ENCODE measurements at regions not wholly inside any gene's neighbourhood (a gene's known extent, or its start where the extent isn't known, plus 50 kb on each side); places are given as distances from the start of the nearest gene placed in this dataset.
"Not testable (repeated sequence)": the region's sequence is repeated elsewhere in the genome, so short reads cannot be mapped to it uniquely, and the experiment has no call there.

- WGBS, 2 donors: 77 to 79% methylated on average over 10 of the region's 10 CpGs
- H3K4me3 ChIP-seq (ENCODE audit: low read depth, poor library complexity, severe bottlenecking): no peak overlapping the region
- intact Hi-C loops (cut with DNase I; ENCODE audit: low total_unique reads): loop anchor here (10.0 kb wide), 1 partner anchor 110 kb away; no protein-coding TSS in a partner anchor
- no peak for TF ChIP-seq POLR2A (IDR thresholded peaks at IDR 0.05)
- no peak for TF ChIP-seq CTCF (IDR thresholded peaks at IDR 0.05)
- DNase-seq (ENCODE audit: low spot score in 2 of 2): no peak
These were observed 65.7 kb upstream of the ADA2 start for GRCh38 chr22:17284888-17285287.

GRCh38 chr22:17284466-17284865, 65.2 kb upstream of the ADA2 start:
- DNase-seq (ENCODE audit: low spot score in 2 of 2): no peak
- 75 to 76% methylated on average over 2 of the region's 2 CpGs for WGBS, 2 donors
- TF ChIP-seq CTCF (IDR thresholded peaks at IDR 0.05) (no peak), POLR2A (IDR thresholded peaks at IDR 0.05) (no peak)
- intact Hi-C loops (cut with DNase I; ENCODE audit: low total_unique reads): loop anchor here (10.0 kb wide), 1 partner anchor 110 kb away; no protein-coding TSS in a partner anchor
- no peak overlapping the region for H3K4me3 ChIP-seq (ENCODE audit: low read depth, poor library complexity, severe bottlenecking)

- intact Hi-C loops (cut with DNase I; ENCODE audit: low total_unique reads): loop anchor here (10.0 kb wide), 1 partner anchor 111 kb away; no protein-coding TSS in a partner anchor
- H3K4me3 ChIP-seq (ENCODE audit: low read depth, poor library complexity, severe bottlenecking); DNase-seq (ENCODE audit: low spot score in 2 of 2): not testable (repeated sequence)
- WGBS, 2 donors: 86 to 87% methylated on average over 10 of the region's 10 CpGs
These were observed 64.6 kb upstream of the ADA2 start for GRCh38 chr22:17283865-17284264.

- TF ChIP-seq POLR2A (IDR thresholded peaks at IDR 0.05) (no peak), CTCF (IDR thresholded peaks at IDR 0.05) (no peak)
- WGBS, 2 donors: 84% methylated on average over 4 of the region's 4 CpGs
- no peak for DNase-seq (ENCODE audit: low spot score in 2 of 2)
- intact Hi-C loops (cut with DNase I; ENCODE audit: low total_unique reads): loop anchor here (10.0 kb wide), 1 partner anchor 111 kb away; no protein-coding TSS in a partner anchor
- no peak overlapping the region for H3K4me3 ChIP-seq (ENCODE audit: low read depth, poor library complexity, severe bottlenecking)
These were observed 64.2 kb upstream of the ADA2 start for GRCh38 chr22:17283423-17283822.

GRCh38 chr22:17281440-17281841, 62.2 kb upstream of the ADA2 start:
- intact Hi-C loops (cut with DNase I; ENCODE audit: low total_unique reads): loop anchor here (10.0 kb wide), 1 partner anchor 113 kb away; no protein-coding TSS in a partner anchor
- no peak for DNase-seq (ENCODE audit: low spot score in 2 of 2)
- WGBS, 2 donors: 63 to 79% methylated on average over 8 of the region's 8 CpGs
- no peak overlapping the region for H3K4me3 ChIP-seq (ENCODE audit: low read depth, poor library complexity, severe bottlenecking)
- TF ChIP-seq POLR2A (IDR thresholded peaks at IDR 0.05) (no peak), CTCF (IDR thresholded peaks at IDR 0.05) (no peak)

- no peak for DNase-seq (ENCODE audit: low spot score in 2 of 2)
- intact Hi-C loops (cut with DNase I; ENCODE audit: low total_unique reads): loop anchor here (10.0 kb wide), 1 partner anchor 114 kb away; no protein-coding TSS in a partner anchor
- 87 to 92% methylated on average over 5 of the region's 5 CpGs for WGBS, 2 donors
These were observed 61.8 kb upstream of the ADA2 start for GRCh38 chr22:17281026-17281425.

More at GRCh38 chr22:17281026-17281425, 61.8 kb upstream of the ADA2 start:
- TF ChIP-seq POLR2A (IDR thresholded peaks at IDR 0.05) (no peak), CTCF (IDR thresholded peaks at IDR 0.05) (no peak)
- no peak overlapping the region for H3K4me3 ChIP-seq (ENCODE audit: low read depth, poor library complexity, severe bottlenecking)

Measured in lower leg skin (tissue), 4 donors.